A673 (cell line): ENCODE measurements at regions not wholly inside any gene's neighbourhood (a gene's known extent, or its start where the extent isn't known, plus 50 kb on each side); places are given as distances from the start of the nearest gene placed in this dataset.
A peak's percentile ranks its signal among the peaks of the same experiment; 100 is the strongest.

ENCODE experiments used
- BruUV-seq: library from RNA; stranded (reverse); fragments of 400-500 nt; replicated peaks from 2 replicates; lab custom pipeline; 2021; lab: Mats Ljungman, UMichigan
- CTCF ChIA-PET: fragments of 300-600 bp; sonication (Branson Sonifier 250); formaldehyde crosslinking; loops from one replicate; lab custom pipeline; 2022; ENCODE audit warnings: antibody characterized with exemption; lab: Charles Lee
- POLR2A ChIA-PET: fragments of 300-600 bp; sonication (Branson Sonifier 250); formaldehyde crosslinking; loops from one replicate; lab custom pipeline; 2022; ENCODE audit warnings: antibody characterized with exemption; ENCODE audit not compliant: low non-redundant PET; lab: Charles Lee
- DNase-seq: peaks from one replicate; pipeline ENCODE4 v3.0.0-alpha.2; 2015; ENCODE audit warnings: low spot score
- H3K27ac ChIP-seq: fragments of 200-600 bp; sonication (generic); 2 replicates; pipeline ENCODE4 v1.5.1; 2016; ENCODE audit warnings: mixed run types, low read depth, mild to moderate bottlenecking, mixed read lengths, antibody characterized with exemption, low read length; ENCODE audit not compliant: poor library complexity, severe bottlenecking
- H3K27me3 ChIP-seq: fragments of 200-600 bp; sonication (generic); replicated peaks from 2 replicates; pipeline ENCODE4 v1.6.1; 2017; ENCODE audit warnings: mixed run types, low read depth, mild to moderate bottlenecking, mixed read lengths, antibody characterized with exemption, low read length; ENCODE audit not compliant: insufficient read depth, poor library complexity
- H3K36me3 ChIP-seq: fragments of 200-600 bp; sonication (generic); 2 replicates; pipeline ENCODE4 v1.6.1; 2016; ENCODE audit warnings: mixed run types, mild to moderate bottlenecking, mixed read lengths, antibody characterized with exemption, low read length; ENCODE audit not compliant: insufficient read depth, poor library complexity, severe bottlenecking
- H3K4me1 ChIP-seq: fragments of 200-600 bp; sonication (generic); 2 replicates; pipeline ENCODE4 v1.6.1; 2017; ENCODE audit warnings: mixed run types, mild to moderate bottlenecking, mixed read lengths, antibody characterized with exemption, low read length; ENCODE audit not compliant: insufficient read depth, poor library complexity, severe bottlenecking
- H3K4me3 ChIP-seq: fragments of 200-600 bp; sonication (generic); 2 replicates; pipeline ENCODE4 v1.5.1; 2016; ENCODE audit warnings: low read depth, mixed run types, mild to moderate bottlenecking, mixed read lengths, low read length; ENCODE audit not compliant: poor library complexity, severe bottlenecking
- H3K9me3 ChIP-seq: fragments of 200-600 bp; sonication (generic); 2 replicates; pipeline ENCODE4 v1.6.1; 2016; ENCODE audit warnings: mixed run types, low read depth, mild to moderate bottlenecking, mixed read lengths, antibody characterized with exemption, low read length; ENCODE audit not compliant: poor library complexity, severe bottlenecking
- EZH2 ChIP-seq: fragments of 200-600 bp; sonication (generic); IDR thresholded peaks from 2 replicates; pipeline ENCODE4 v1.6.1; 2017; ENCODE audit warnings: borderline replicate concordance, low read depth, mild to moderate bottlenecking, mixed read lengths, antibody characterized with exemption, low read length; ENCODE audit not compliant: poor library complexity, severe bottlenecking
- intact Hi-C: fragments of 100-400 bp; cut with micrococcal nuclease; formaldehyde crosslinking; loops from one replicate; pipeline ENCODE4 v1.10.0; 2022; ENCODE audit not compliant: unreplicated experiment
- TF ChIP-seq, protein P1 (sequence below): fragments of 300-800, 200-600 bp; sonication (generic); conservative IDR thresholded peaks from 2 replicates; pipeline ENCODE4 v1.5.1; 2017; ENCODE audit warnings: low read depth, mild to moderate bottlenecking, antibody characterized with exemption, low read length, moderate library complexity, mixed read lengths

DNA sequence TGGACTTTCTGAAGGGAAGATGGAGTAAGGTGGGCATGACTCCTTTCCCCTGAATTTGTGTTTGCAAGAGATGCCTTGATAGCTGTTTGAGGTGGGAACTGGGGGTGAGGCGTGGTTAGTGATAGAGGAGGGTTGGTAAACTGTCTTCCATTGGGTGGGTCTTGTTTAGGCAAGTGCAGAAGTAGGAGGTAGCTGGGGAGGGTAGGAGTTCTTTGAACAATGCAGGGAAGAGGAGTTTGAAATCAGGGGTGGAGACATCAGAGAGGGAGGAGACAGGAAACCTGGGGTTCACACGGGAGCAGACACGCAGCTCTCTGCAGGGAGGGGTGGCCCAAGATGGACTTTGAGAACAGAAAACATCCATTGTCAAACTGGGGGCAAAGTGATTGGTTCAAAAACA lies 267.1 kb downstream of the TSN start:
- intact Hi-C loops = no loop called here
- Histone ChIP-seq H3K36me3 (no peaks in the 10 kb centered on the region), H3K9me3 (no peaks in the 10 kb centered on the region), H3K4me3 (no peak overlapping the region), H3K4me1 (peaks cover 13% of the 10 kb centered on the region), H3K27ac (no peak overlapping the region), H3K27me3 (no peaks in the 10 kb centered on the region)
- ChIA-PET POLR2A (no interaction called here), CTCF (no interaction called here)
- DNase-seq = no peak
- BruUV-seq = no TSS peak
- TF ChIP-seq, protein P1, sequence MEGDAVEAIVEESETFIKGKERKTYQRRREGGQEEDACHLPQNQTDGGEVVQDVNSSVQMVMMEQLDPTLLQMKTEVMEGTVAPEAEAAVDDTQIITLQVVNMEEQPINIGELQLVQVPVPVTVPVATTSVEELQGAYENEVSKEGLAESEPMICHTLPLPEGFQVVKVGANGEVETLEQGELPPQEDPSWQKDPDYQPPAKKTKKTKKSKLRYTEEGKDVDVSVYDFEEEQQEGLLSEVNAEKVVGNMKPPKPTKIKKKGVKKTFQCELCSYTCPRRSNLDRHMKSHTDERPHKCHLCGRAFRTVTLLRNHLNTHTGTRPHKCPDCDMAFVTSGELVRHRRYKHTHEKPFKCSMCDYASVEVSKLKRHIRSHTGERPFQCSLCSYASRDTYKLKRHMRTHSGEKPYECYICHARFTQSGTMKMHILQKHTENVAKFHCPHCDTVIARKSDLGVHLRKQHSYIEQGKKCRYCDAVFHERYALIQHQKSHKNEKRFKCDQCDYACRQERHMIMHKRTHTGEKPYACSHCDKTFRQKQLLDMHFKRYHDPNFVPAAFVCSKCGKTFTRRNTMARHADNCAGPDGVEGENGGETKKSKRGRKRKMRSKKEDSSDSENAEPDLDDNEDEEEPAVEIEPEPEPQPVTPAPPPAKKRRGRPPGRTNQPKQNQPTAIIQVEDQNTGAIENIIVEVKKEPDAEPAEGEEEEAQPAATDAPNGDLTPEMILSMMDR = no peak
- no peak for TF ChIP-seq EZH2

DNA sequence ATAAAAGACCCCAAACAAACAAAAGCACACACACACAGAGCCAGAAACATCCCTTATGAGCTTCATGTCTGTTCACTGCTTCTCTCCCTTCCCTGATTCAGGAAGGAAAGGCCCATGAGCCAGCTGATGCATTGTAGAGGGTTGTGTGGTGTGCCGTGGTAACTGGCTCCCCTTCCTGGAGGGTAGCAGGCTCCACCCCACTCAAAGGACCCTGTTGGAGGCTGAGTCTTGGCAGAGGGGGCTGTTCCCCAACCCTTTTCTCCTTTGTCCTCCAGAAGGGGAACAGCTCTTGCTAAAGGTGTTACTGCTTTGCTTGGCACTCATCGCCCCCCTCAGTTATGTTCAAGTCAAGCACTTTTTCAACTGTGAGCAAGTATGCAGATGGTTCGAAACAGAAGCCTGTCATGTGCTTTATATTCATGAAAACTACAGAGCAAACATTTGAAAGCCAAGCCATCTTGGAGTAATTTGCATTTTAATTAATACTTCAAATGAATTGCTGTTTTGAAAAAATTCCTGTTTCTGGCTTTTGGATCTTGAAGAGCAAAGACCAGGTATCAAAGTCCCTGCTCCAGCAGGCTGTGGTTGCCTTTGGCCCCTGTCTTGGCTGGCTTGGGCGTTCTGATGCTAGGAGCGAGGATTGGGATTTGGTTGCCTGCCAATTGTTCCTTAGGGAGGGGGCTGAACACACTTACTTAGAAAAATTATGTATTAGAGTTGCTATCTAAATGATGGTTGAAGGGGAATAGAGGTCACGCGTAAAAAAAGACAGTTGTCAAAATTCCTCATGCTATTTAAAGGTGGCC lies 267.8 kb downstream of the TSN start:
- Histone ChIP-seq H3K27me3 (no peaks in the 10 kb centered on the region), H3K4me3 (no peak overlapping the region), H3K9me3 (no peaks in the 10 kb centered on the region), H3K4me1 (peaks cover 15% of the 10 kb centered on the region), H3K27ac (no peak overlapping the region), H3K36me3 (no peaks in the 10 kb centered on the region)
- intact Hi-C loops = no loop called here
- POLR2A ChIA-PET = no interaction called here
- BruUV-seq = no TSS peak
- DNase-seq = peak; percentile 11
- CTCF ChIA-PET = no interaction called here
- TF ChIP-seq, protein P1 = no peak
- no peak for TF ChIP-seq EZH2

DNA sequence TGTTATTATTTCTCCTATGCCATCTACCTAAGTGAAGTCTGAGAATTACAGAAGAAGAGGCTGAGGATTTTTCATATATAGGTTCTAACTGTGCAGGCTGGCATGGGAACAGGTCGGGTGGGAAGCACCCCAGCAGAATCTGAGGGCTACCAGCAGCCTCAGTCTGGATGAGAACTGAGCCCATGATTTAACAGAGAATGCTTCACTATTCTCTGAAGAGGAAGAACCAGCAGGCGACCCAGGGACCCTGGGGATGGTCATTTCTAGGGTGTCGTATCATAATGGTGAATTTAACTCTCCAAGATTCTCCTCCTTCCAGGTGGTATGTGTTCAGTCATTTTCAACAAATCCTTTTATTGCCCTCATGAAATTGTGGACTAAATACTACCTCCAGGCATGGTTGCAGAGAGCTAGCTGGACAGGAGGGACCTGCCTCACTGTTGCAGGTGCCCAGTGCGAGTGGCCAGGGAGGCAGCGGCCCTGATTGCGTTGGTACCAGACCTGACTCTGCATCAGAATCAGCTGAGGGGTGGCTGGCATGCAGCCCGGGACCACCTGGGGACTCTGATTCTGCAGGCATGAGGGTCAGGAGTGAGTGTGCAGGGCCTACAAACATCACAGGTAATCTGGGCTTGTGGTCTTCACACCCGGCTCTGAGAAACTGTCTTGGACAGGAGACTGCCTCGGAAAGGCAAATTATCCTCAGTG lies 272.2 kb downstream of the TSN start:
- peaks cover 42% of the 10 kb centered on the region for H3K4me1 ChIP-seq
- H3K9me3 ChIP-seq = no peaks in the 10 kb centered on the region
- no peak overlapping the region for H3K27ac ChIP-seq
- no peaks in the 10 kb centered on the region for H3K27me3 ChIP-seq
- no peak for DNase-seq
- intact Hi-C loops = no loop called here
- BruUV-seq = no TSS peak
- ChIA-PET POLR2A (no interaction called here), CTCF (no interaction called here)
- TF ChIP-seq EZH2 = no peak
- TF ChIP-seq, protein P1 = no peak
- no peak overlapping the region for H3K4me3 ChIP-seq
- H3K36me3 ChIP-seq = no peaks in the 10 kb centered on the region
